OCI-LY3 (cell line): ENCODE measurements at regions not wholly inside any gene's neighbourhood (a gene's known extent, or its start where the extent isn't known, plus 50 kb on each side); places are given as distances from the start of the nearest gene placed in this dataset.

Experiments
- H2AFZ ChIP-seq: fragments of 200-600, 300-600 bp; shearing (Covaris generic); 2 replicates; pipeline ENCODE4 v1.6.0; 2014; ENCODE audit warnings: antibody characterized with exemption, low read depth, low read length
- H3K27ac ChIP-seq: fragments of 200-600, 300-600 bp; sonication (generic); 2 replicates; pipeline ENCODE4 v1.5.1; 2014; ENCODE audit warnings: mild to moderate bottlenecking, low read length, moderate library complexity, mixed read lengths
- H3K27me3 ChIP-seq: fragments of 200-600, 300-600 bp; sonication (generic); 2 replicates; pipeline ENCODE4 v1.6.1; 2014; ENCODE audit warnings: low read depth, low read length, mixed read lengths
- H3K36me3 ChIP-seq: fragments of 200-600, 300-600 bp; sonication (generic); replicated peaks from 2 replicates; pipeline ENCODE3; 2014; ENCODE audit warnings: low read depth, low read length, mixed read lengths
- H3K4me1 ChIP-seq: fragments of 300-600, 200-600 bp; sonication (generic); 2 replicates; pipeline ENCODE4 v1.6.1; 2014; ENCODE audit warnings: low read length, mixed read lengths
- H3K4me2 ChIP-seq: fragments of 200-600, 300-600 bp; sonication (generic); 2 replicates; pipeline ENCODE4 v1.6.1; 2014; ENCODE audit warnings: low read length, mixed read lengths
- H3K4me3 ChIP-seq: fragments of 300-600, 200-600 bp; sonication (generic); 2 replicates; pipeline ENCODE4 v1.5.1; 2014; ENCODE audit warnings: antibody characterized with exemption, mild to moderate bottlenecking, low read length, moderate library complexity
- H3K79me2 ChIP-seq: fragments of 300-600, 200-600 bp; shearing (Covaris generic); 2 replicates; pipeline ENCODE4 v1.6.1; 2014; ENCODE audit warnings: mild to moderate bottlenecking, low read length, mixed read lengths
- H3K9ac ChIP-seq: fragments of 300-600, 200-600 bp; shearing (Covaris generic); 2 replicates; pipeline ENCODE4 v1.6.0; 2014; ENCODE audit warnings: mild to moderate bottlenecking, low read length, moderate library complexity
- H3K9me3 ChIP-seq: fragments of 200-600, 300-600 bp; shearing (Covaris generic); 2 replicates; pipeline ENCODE4 v1.6.1; 2014; ENCODE audit warnings: low read length, mixed read lengths; ENCODE audit not compliant: insufficient read depth
- H4K20me1 ChIP-seq: fragments of 200-600, 300-600 bp; sonication (generic); 2 replicates; pipeline ENCODE4 v1.6.1; 2016; ENCODE audit warnings: low read length, mixed read lengths; ENCODE audit not compliant: insufficient read depth
- CTCF ChIP-seq: fragments of 200-600, 300-600 bp; sonication (generic); IDR thresholded peaks from 2 replicates; pipeline ENCODE4 v1.5.1; 2014; ENCODE audit warnings: antibody characterized with exemption, low read length, low read depth
- EZH2phosphoT487 ChIP-seq: fragments of 200-600 bp; shearing (Covaris generic); IDR thresholded peaks from 2 replicates; pipeline ENCODE4 v1.6.1; 2018; ENCODE audit warnings: antibody characterized with exemption, mixed run types, low read depth

DNA sequence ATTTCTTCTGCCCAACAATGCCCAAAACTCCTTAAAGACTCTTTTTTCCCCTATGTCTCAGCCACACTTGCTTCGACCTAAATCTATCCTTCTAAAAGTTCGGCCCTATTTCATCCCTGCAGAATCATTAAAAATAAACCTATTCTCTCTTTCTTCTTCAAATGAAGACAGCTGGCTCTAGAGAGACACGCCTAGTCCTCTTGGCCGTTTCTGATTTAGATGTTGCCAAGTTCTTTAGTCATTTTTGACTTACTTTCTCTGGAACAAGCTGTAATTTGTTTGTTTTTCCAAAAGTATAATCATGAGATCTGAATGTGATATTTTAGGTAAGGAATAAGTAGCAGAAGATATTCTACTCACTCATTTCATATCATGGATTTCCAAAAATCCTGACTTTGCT is 211.6 kb downstream of the CENPC start:
- Histone ChIP-seq H4K20me1 (no peaks in the 10 kb centered on the region), H3K4me2 (no peak overlapping the region), H3K36me3 (no peaks in the 10 kb centered on the region), H3K4me1 (no peaks in the 10 kb centered on the region), H3K27ac (no peak overlapping the region), H3K79me2 (no peaks in the 10 kb centered on the region), H3K9me3 (no peaks in the 10 kb centered on the region), H3K27me3 (no peaks in the 10 kb centered on the region), H2AFZ (no peak overlapping the region), H3K9ac (no peak overlapping the region), H3K4me3 (no peak overlapping the region)
- no peak for TF ChIP-seq EZH2phosphoT487

- TF ChIP-seq EZH2phosphoT487 = no peak
- peak; percentile 44 for TF ChIP-seq CTCF
Measured at GRCh38 chr4:67332627-67333026, 212.7 kb downstream of the CENPC start.

GRCh38 chr4:67328393-67328792 is 216.9 kb downstream of the CENPC start:
- H3K36me3 ChIP-seq = no peaks in the 10 kb centered on the region
- no peaks in the 10 kb centered on the region for H3K79me2 ChIP-seq
- H3K27me3 ChIP-seq = no peaks in the 10 kb centered on the region
- no peak overlapping the region for H3K4me3 ChIP-seq
- no peak overlapping the region for H3K27ac ChIP-seq
- H4K20me1 ChIP-seq = no peaks in the 10 kb centered on the region
- H3K4me1 ChIP-seq = peaks cover 3% of the 10 kb centered on the region; the same call in 1 of the 2 replicates
- TF ChIP-seq EZH2phosphoT487 (no peak), CTCF (no peak)
- H3K4me2 ChIP-seq = no peak overlapping the region
- H3K9me3 ChIP-seq = no peaks in the 10 kb centered on the region
- no peak overlapping the region for H3K9ac ChIP-seq
- H2AFZ ChIP-seq = no peak overlapping the region

More at GRCh38 chr4:67332627-67333026, 212.7 kb downstream of the CENPC start:
- Histone ChIP-seq H3K36me3 (no peaks in the 10 kb centered on the region), H3K27me3 (no peaks in the 10 kb centered on the region), H4K20me1 (no peaks in the 10 kb centered on the region), H2AFZ (no peak overlapping the region), H3K27ac (no peak overlapping the region), H3K4me3 (no peak overlapping the region), H3K79me2 (no peaks in the 10 kb centered on the region), H3K4me1 (no peaks in the 10 kb centered on the region), H3K9ac (no peak overlapping the region), H3K9me3 (no peaks in the 10 kb centered on the region), H3K4me2 (no peak overlapping the region)

DNA sequence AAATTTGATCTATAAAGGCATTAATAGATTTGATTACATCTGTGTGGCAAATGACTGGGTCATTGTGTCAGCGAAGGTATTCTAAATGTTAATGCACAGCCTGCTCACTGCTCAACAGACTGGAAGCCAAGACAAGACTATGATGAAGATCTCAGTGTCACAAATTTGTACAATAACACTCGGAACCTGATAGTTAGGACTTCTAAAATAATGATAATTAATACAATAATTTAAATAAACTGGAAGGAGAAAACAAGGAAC is 217.4 kb downstream of the CENPC start:
- Histone ChIP-seq H3K27ac (no peak overlapping the region), H2AFZ (no peak overlapping the region), H4K20me1 (no peaks in the 10 kb centered on the region), H3K79me2 (no peaks in the 10 kb centered on the region), H3K9me3 (no peaks in the 10 kb centered on the region), H3K4me2 (no peak overlapping the region), H3K4me1 (peaks cover 3% of the 10 kb centered on the region; the same call in 1 of the 2 replicates), H3K36me3 (no peaks in the 10 kb centered on the region), H3K27me3 (no peaks in the 10 kb centered on the region), H3K9ac (no peak overlapping the region), H3K4me3 (no peak overlapping the region)
- TF ChIP-seq EZH2phosphoT487 (no peak), CTCF (no peak)
